B cell (primary cell): ENCODE measurements at regions not wholly inside any gene's neighbourhood (a gene's known extent, or its start where the extent isn't known, plus 50 kb on each side); places are given as distances from the start of the nearest gene placed in this dataset.

Experiments used
- ATAC-seq: fragments of 200-7000 bp; cut with Tn5 transposase; one replicate; pipeline ENCODE4 v1.10.0; 2021; ENCODE audit warnings: low read depth, mild to moderate bottlenecking, moderate number of reproducible peaks, moderate library complexity
- CTCF ChIA-PET: fragments of 350-600 bp; sonication (Branson Sonifier 250); formaldehyde crosslinking; loops from one replicate; lab custom pipeline; 2021; ENCODE audit warnings: antibody characterized with exemption, inconsistent platforms; lab: Charles Lee
- POLR2A ChIA-PET: fragments of 350-600 bp; sonication (Branson Sonifier 250); formaldehyde crosslinking; loops from one replicate; lab custom pipeline; 2021; ENCODE audit warnings: antibody characterized with exemption; lab: Charles Lee
- DNase-seq: peaks from one replicate; pipeline ENCODE4 v3.0.0; 2013
- H2AFZ ChIP-seq: 2 replicates; pipeline ENCODE4 v1.6.1; 2012; ENCODE audit warnings: mild to moderate bottlenecking, low read depth, low read length; ENCODE audit not compliant: insufficient read depth, poor library complexity, severe bottlenecking
- H3K27ac ChIP-seq, 2 donors: 1 replicate in 1 of 2; 2 replicates in 1 of 2; pipeline ENCODE4 v1.5.1; 2012 to 2013; ENCODE audit warnings: low read length in 2 of 2, mild to moderate bottlenecking in 2 of 2, moderate library complexity in 1 of 2
- H3K27me3 ChIP-seq, 4 experiments: fragments of 200-600 bp in 1 of 4; sonication (generic) in 1 of 4; replicated peaks in 1 of 4; 1 replicate in 2 of 4; 2 replicates in 2 of 4; pipeline versions ENCODE4 v1.6.1 to v1.7.0; 2013 to 2016; ENCODE audit warnings: low read length in 3 of 4, mild to moderate bottlenecking in 2 of 4, mixed read lengths in 1 of 4, moderate library complexity in 1 of 4; ENCODE audit not compliant: insufficient read depth in 4 of 4, control insufficient read depth in 3 of 4; ENCODE audit errors: control extremely low read depth in 1 of 4
- H3K36me3 ChIP-seq, 2 experiments: replicated peaks in 1 of 2; 1 replicate in 1 of 2; 2 replicates in 1 of 2; pipeline versions ENCODE4 v1.6.1 to v1.7.1; 2013; ENCODE audit warnings: low read length in 1 of 2; ENCODE audit not compliant: insufficient read depth in 2 of 2, control insufficient read depth in 1 of 2; ENCODE audit errors: control extremely low read depth in 1 of 2, extremely low read depth in 1 of 2
- H3K4me1 ChIP-seq, 2 donors: fragments of 200-600 bp in 1 of 2; sonication (generic) in 1 of 2; 1 replicate in 1 of 2; 2 replicates in 1 of 2; pipeline versions ENCODE4 v1.5.1 to v1.6.1; 2013 to 2017; ENCODE audit warnings: low read length in 2 of 2; ENCODE audit not compliant: control insufficient read depth in 2 of 2, insufficient read depth in 2 of 2
- H3K4me2 ChIP-seq: replicated peaks from 2 replicates; pipeline ENCODE3; 2012; ENCODE audit warnings: mild to moderate bottlenecking, low read depth, low read length; ENCODE audit not compliant: poor library complexity, severe bottlenecking
- H3K4me3 ChIP-seq, 5 experiments: fragments of 200-600 bp in 1 of 5; sonication (generic) in 1 of 5; 1 replicate in 3 of 5; 2 replicates in 2 of 5; pipeline versions ENCODE4 v1.5.1 to v1.7.0; 2011 to 2016; ENCODE audit warnings: low read length in 4 of 5, mild to moderate bottlenecking in 4 of 5, low read depth in 2 of 5, control low read depth in 1 of 5, moderate library complexity in 1 of 5; ENCODE audit not compliant: insufficient read depth in 1 of 5; ENCODE audit errors: control extremely low read depth in 1 of 5, extremely low read depth in 1 of 5
- H3K79me2 ChIP-seq: fragments of 200-600 bp; sonication (generic); one replicate; pipeline ENCODE4 v1.6.0; 2016; ENCODE audit warnings: low read length; ENCODE audit not compliant: control insufficient read depth, insufficient read depth
- H3K9ac ChIP-seq: fragments of 200-600 bp; sonication (generic); 2 replicates; pipeline ENCODE4 v1.6.1; 2017; ENCODE audit warnings: mild to moderate bottlenecking, low read length, moderate library complexity
- H3K9me3 ChIP-seq, 3 donors: one replicate each; pipeline versions ENCODE4 v1.6.1 to v1.7.1; 2013; ENCODE audit warnings: low read length in 2 of 3; ENCODE audit not compliant: control insufficient read depth in 2 of 3, insufficient read depth in 1 of 3; ENCODE audit errors: control extremely low read depth in 1 of 3
- H4K20me1 ChIP-seq: 2 replicates; pipeline ENCODE4 v1.6.0; 2012; ENCODE audit warnings: mild to moderate bottlenecking, low read length; ENCODE audit not compliant: insufficient read depth, control insufficient read depth, poor library complexity, severe bottlenecking
- H3K27ac Mint-ChIP-seq: one replicate; pipeline ENCODE4 v1.8.0; 2021; ENCODE audit warnings: mixed read lengths
- H3K27me3 Mint-ChIP-seq: one replicate; pipeline ENCODE4 v1.8.0; 2021; ENCODE audit warnings: mixed read lengths
- H3K4me1 Mint-ChIP-seq: one replicate; pipeline ENCODE4 v1.8.0; 2021; ENCODE audit warnings: mixed read lengths
- H3K4me3 Mint-ChIP-seq: one replicate; pipeline ENCODE4 v1.8.0; 2021; ENCODE audit warnings: mixed read lengths
- H3K9me3 Mint-ChIP-seq: one replicate; pipeline ENCODE4 v1.8.0; 2022; ENCODE audit warnings: mixed read lengths; ENCODE audit not compliant: insufficient read depth
- CTCF ChIP-seq: fragments of 200-600 bp; IDR thresholded peaks from one replicate; pipeline ENCODE4 v1.8.0; 2022; ENCODE audit warnings: antibody characterized with exemption, mild to moderate bottlenecking
- EZH2 ChIP-seq: IDR thresholded peaks from 2 replicates; pipeline ENCODE4 v1.6.1; 2012; ENCODE audit warnings: borderline replicate concordance, low read depth, mild to moderate bottlenecking, moderate library complexity, low read length; ENCODE audit not compliant: insufficient read depth, poor library complexity, severe bottlenecking
- WGBS: methylation state at CpG from one replicate; pipeline ENCODE4 v1.1.5; 2013; ENCODE audit warnings: missing lambda C conversion rate; ENCODE audit not compliant: insufficient coverage; 5-methylcytosine and 5-hydroxymethylcytosine counted together
- intact Hi-C: fragments of 100-400 bp; cut with micrococcal nuclease; formaldehyde crosslinking; loops from one replicate; pipeline ENCODE4 v1.10.0; 2022

- H3K27ac ChIP-seq = no peak overlapping the region
Observed at GRCh38 chr14:46401066-46401465, 250.5 kb downstream of the RPL10L start.

GRCh38 chr14:46399049-46399448, 252.5 kb downstream of the RPL10L start:
- no peak for DNase-seq
- H3K4me2 ChIP-seq = no peak overlapping the region
- intact Hi-C loops = no loop called here
- no peak overlapping the region for H3K9ac ChIP-seq
- POLR2A ChIA-PET = no interaction called here
- CTCF ChIA-PET = no interaction called here
- no peaks in the 10 kb centered on the region for H3K4me1 Mint-ChIP-seq
- no peak overlapping the region for H2AFZ ChIP-seq
- H3K4me1 ChIP-seq = no peaks in the 10 kb centered on the region
- H4K20me1 ChIP-seq = no peaks in the 10 kb centered on the region
- H3K27ac Mint-ChIP-seq = no peak overlapping the region
- H3K36me3 ChIP-seq = no peaks in the 10 kb centered on the region
- ATAC-seq = no peak
- no peak overlapping the region for H3K4me3 ChIP-seq
- H3K4me3 Mint-ChIP-seq = no peak overlapping the region
- H3K27ac ChIP-seq = no peak overlapping the region
- no peaks in the 10 kb centered on the region for H3K27me3 ChIP-seq
- no peaks in the 10 kb centered on the region for H3K27me3 Mint-ChIP-seq
- TF ChIP-seq EZH2 = no peak
- TF ChIP-seq CTCF = no peak
- no peaks in the 10 kb centered on the region for H3K9me3 Mint-ChIP-seq
- no peaks in the 10 kb centered on the region for H3K9me3 ChIP-seq
- WGBS = 81% methylated on average over 5 of the region's 5 CpGs
- no peaks in the 10 kb centered on the region for H3K79me2 ChIP-seq

More at GRCh38 chr14:46401066-46401465, 250.5 kb downstream of the RPL10L start:
- Histone ChIP-seq H3K9ac (no peak overlapping the region), H3K27me3 (no peaks in the 10 kb centered on the region), H3K4me3 (no peak overlapping the region), H4K20me1 (no peaks in the 10 kb centered on the region), H3K4me2 (no peak overlapping the region), H3K79me2 (no peaks in the 10 kb centered on the region), H3K4me1 (no peaks in the 10 kb centered on the region), H2AFZ (no peak overlapping the region), H3K36me3 (no peaks in the 10 kb centered on the region), H3K9me3 (no peaks in the 10 kb centered on the region)
- no peak for ATAC-seq
- no peak for TF ChIP-seq EZH2
- TF ChIP-seq CTCF = no peak
- 90% methylated on average over 1 of the region's 2 CpGs for WGBS
- Mint-ChIP-seq H3K27ac (no peak overlapping the region), H3K27me3 (no peaks in the 10 kb centered on the region), H3K4me1 (no peaks in the 10 kb centered on the region), H3K4me3 (no peak overlapping the region), H3K9me3 (no peaks in the 10 kb centered on the region)
- ChIA-PET POLR2A (no interaction called here), CTCF (no interaction called here)
- DNase-seq = no peak
- intact Hi-C loops = no loop called here
